GM13977 (cell line): ENCODE measurements at regions not wholly inside any gene's neighbourhood (a gene's known extent, or its start where the extent isn't known, plus 50 kb on each side); places are given as distances from the start of the nearest gene placed in this dataset.
"Not testable (repeated sequence)": the region's sequence is repeated elsewhere in the genome, so short reads cannot be mapped to it uniquely, and the experiment has no call there.

ENCODE experiments used
- DNase-seq: peaks from one replicate; pipeline ENCODE4 v3.0.0; 2012; ENCODE audit warnings: low spot score
- in situ Hi-C: fragments of 300-500 bp; cut with MboI; formaldehyde crosslinking; loops from one replicate; pipeline ENCODE4 v1.12.0; 2022; ENCODE audit warnings: low sequenced_read_pairs, low pct_unique_long_range_greater_than_20kb, mixed read lengths, inconsistent platforms; ENCODE audit not compliant: unreplicated experiment
- TF ChIP-seq, protein P1 (sequence below): IDR thresholded peaks from 2 replicates; pipeline ENCODE4 v1.5.1; 2012; ENCODE audit warnings: mild to moderate bottlenecking, control low read depth; ENCODE audit not compliant: insufficient read depth; ENCODE audit errors: extremely low read depth, missing control alignments

DNA sequence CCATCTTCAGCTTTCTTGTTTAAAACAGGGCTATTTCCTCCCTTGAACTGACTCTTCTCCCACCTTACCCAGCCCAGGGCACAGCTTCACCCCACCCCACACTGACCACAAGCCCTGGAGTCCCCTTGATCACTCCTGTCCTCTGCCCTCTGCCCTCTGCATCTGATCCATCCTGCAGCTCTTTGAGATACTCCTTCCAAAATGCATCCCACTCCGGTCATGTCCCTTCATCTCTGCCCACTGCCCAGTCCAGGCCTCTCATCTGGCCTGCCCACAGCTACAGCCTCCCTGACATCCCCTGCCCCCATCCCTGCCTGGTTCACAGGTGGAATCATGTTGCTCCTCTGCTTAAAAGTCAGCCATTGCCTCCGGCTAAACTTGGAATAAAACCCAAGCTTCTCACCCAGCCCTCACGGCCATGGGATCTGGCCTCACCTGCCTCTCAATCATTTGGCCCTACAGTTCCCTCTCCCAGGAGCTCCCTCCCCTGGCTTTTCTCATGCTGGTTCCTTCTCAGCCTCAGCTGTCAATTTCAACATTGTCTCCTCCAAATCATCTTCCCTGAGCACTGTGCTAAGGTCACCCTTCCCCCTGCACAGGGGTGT, 202.0 kb downstream of the MATN1 start:
- in situ Hi-C loops: no loop called here
- no peak for DNase-seq
- TF ChIP-seq, protein P1, sequence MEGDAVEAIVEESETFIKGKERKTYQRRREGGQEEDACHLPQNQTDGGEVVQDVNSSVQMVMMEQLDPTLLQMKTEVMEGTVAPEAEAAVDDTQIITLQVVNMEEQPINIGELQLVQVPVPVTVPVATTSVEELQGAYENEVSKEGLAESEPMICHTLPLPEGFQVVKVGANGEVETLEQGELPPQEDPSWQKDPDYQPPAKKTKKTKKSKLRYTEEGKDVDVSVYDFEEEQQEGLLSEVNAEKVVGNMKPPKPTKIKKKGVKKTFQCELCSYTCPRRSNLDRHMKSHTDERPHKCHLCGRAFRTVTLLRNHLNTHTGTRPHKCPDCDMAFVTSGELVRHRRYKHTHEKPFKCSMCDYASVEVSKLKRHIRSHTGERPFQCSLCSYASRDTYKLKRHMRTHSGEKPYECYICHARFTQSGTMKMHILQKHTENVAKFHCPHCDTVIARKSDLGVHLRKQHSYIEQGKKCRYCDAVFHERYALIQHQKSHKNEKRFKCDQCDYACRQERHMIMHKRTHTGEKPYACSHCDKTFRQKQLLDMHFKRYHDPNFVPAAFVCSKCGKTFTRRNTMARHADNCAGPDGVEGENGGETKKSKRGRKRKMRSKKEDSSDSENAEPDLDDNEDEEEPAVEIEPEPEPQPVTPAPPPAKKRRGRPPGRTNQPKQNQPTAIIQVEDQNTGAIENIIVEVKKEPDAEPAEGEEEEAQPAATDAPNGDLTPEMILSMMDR: no peak

GRCh38 chr1:30520476-30520875, 202.9 kb downstream of the MATN1 start:
- in situ Hi-C loops: no loop called here

DNA sequence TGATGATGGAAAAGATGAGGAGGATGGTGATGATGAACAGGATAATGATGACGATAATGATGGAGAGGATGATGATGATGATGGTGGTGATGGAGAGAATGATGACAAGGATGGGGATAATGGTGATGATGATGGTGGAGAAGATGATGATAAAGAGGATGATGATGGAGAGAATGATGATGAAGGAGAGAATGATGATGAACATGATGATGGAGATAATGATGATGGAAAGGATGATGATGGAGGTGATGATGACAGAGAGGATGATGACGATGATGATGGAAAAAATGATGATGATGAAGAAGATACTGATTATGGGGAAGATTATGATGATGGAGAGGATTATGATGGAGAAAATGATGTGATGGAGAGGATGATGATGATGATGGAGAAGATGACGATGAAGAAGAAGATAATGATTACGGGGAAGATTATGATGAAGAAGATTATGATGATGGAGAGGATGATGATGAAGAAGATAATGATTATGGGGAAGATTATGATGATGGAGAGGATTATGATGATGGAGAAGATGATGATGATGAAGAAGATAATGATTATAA, 204.1 kb downstream of the MATN1 start:
- in situ Hi-C loops: no loop called here
- DNase-seq: no peak

More at GRCh38 chr1:30520476-30520875, 202.9 kb downstream of the MATN1 start:
- DNase-seq: no peak
- TF ChIP-seq, protein P1: no peak

DNA sequence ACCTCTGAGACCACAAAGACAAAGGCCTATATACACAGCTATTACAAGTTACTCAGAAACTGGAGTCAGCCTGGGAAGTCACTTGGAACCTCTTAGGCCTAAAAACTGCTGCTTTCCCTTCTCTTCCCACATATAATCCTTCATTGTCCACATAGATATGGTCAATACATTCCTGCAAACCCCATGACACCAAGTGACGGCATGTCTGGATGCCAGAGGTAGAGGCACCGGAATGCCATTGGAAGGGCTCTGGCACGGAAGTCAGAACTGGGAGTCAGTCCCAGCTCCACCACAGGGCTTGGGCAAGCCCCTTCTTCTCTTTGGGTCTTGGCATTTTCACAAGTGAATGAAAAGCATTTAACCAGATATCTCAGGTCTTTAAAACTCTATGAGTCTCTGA, 204.7 kb downstream of the MATN1 start:
- no peak for DNase-seq
- in situ Hi-C loops: no loop called here

More for the DNA sequence above, 204.1 kb downstream of the MATN1 start:
- TF ChIP-seq, protein P1: no peak

DNA sequence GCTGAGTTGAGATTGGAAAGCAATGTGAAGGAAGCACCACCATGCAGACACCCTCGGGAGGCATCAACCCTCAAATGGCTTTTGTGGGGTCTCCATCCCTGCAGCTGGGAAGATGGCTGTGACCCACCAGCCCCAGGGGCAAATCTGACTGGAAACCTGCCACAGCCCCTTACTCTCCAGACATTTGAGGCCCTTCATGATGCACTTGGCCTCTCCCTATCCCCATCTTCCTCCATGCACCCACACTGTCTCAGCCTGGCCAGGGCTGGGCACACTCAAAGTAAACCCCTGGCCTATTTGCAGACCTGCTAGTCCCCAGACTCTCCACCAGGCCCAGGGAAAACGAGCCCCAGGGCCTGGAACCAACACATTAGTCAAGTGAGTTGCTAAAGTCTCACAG, 205.2 kb downstream of the MATN1 start:
- in situ Hi-C loops: no loop called here
- DNase-seq: no peak
- TF ChIP-seq, protein P1: no peak

More for the DNA sequence above, 204.7 kb downstream of the MATN1 start:
- TF ChIP-seq, protein P1: no peak

DNA sequence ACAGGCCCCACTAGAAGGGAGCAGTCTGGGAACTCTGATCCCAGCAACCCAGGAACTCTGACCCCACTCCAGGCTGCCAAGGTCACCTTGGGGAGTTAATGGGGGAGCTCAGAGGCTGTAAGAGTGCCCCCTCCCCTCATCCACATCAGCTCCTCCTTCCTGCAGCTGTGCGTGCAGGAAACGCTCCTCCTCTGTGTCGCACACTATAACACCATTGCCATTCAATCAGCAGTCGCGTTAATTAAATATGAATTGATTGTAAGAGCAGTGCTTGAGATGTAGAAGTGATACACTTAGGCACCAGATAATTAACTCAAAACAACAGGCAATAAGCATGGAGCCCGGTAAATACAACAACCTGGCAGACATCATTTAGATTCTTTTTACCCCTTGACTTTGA, 205.7 kb downstream of the MATN1 start:
- DNase-seq, in situ Hi-C loops: not testable (repeated sequence)

DNA sequence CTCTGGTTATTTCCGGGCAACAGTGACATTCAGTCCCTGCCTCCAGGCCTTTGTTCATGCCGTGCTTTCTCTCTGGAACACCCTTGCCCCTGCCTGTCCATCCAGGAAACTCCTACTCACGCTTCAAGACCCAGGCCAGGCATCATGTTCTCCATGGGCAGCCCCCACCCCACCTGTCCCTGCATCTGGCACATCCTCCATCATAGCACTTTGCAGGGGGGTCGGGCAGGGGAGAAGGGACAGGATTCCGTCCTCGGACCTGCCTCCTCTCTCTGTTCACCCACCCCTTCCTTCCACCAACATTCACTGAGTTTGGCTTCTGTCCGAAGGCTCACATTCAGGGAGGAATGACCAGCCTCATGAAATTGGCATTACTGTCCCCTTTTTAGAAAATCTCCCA, 206.1 kb downstream of the MATN1 start:
- DNase-seq, in situ Hi-C loops: not testable (repeated sequence)

DNA sequence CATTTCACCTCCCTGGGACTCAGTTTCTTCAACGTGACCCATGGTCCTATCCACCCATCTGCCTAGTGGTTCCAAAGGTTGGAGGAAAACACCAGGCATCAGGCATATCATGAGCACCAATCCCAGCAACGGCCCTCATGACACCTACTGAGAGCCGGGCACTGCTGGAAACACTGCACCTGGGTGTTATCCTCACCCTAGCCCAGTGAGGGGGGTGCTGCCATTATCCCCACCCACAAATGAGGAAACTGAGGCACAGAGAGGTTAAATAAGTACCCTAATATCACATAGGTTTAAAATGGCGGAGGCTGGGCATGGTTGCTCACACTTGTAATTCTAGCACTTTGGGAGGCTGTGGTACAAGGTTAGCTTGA, 206.9 kb downstream of the MATN1 start:
- in situ Hi-C loops: no loop called here
- no peak for DNase-seq

More for the DNA sequence above, 206.9 kb downstream of the MATN1 start:
- TF ChIP-seq, protein P1: no peak
